Left colon (tissue), 2 donors: ENCODE measurements at regions not wholly inside any gene's neighbourhood (a gene's known extent, or its start where the extent isn't known, plus 50 kb on each side); places are given as distances from the start of the nearest gene placed in this dataset.

ENCODE experiments used
- ATAC-seq: fragments of 200-7000 bp; cut with Tn5 transposase; one replicate; pipeline ENCODE4 v1.9.1; 2020; ENCODE audit warnings: mild to moderate bottlenecking, moderate library complexity
- DNase-seq, 2 donors: peaks; one replicate each; pipeline ENCODE4 v3.0.0-alpha.2; 2020
- intact Hi-C, 2 donors: fragments of 100-400 bp; cut with DNase I in 1 of 2; cut with micrococcal nuclease in 1 of 2; formaldehyde crosslinking; loops; one replicate each; pipeline versions ENCODE4 v1.11.2 to v1.14.0; 2022; cut with DNase I, micrococcal nuclease
- donor health status: DM: no; HTN: no; CAD: no.
- donor health status: DM: yes; HTN: yes; CAD: no.

DNA sequence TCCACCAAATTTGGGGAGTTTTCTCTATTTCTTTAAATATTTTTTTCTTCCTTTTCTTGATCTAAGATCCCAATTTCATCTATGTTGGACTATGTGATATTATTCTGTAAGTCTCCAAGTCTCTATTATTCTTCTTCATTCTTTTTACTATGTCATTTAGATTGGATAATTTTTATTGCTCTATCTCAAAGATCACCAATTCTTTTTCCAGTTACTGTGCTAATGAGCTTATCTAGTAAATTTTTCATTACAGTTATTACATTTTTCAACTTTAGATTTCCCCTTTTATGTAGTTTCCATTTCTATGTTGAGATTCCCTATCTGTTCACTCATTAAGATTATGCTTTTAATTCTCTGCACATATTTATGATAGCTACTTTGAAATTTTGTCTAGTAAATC is 131.6 kb upstream of the NAMPT start:
- DNase-seq (no peak), ATAC-seq (no peak)
- intact Hi-C loops: no loop called here

DNA sequence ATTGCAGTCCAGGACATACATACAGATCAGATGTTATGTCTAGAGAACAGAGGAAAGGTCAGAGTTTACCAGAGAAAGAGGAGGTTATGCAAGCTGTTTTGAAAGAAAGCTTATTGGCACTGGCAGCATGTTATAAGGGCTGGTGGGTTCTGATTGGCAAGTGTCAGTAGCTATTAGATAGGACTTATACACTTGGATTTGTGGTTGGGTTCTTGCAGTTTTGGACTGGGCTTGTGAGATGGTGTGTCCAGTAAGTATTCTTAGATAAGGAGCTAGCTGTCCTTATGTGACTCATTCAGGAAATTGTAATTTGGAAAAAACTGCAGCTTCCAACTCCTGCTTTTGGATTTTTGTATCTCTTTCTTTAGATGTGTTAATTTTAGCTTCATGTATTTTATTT is 130.7 kb upstream of the NAMPT start:
- ATAC-seq: no peak
- no peak for DNase-seq
- intact Hi-C loops: no loop called here

DNA sequence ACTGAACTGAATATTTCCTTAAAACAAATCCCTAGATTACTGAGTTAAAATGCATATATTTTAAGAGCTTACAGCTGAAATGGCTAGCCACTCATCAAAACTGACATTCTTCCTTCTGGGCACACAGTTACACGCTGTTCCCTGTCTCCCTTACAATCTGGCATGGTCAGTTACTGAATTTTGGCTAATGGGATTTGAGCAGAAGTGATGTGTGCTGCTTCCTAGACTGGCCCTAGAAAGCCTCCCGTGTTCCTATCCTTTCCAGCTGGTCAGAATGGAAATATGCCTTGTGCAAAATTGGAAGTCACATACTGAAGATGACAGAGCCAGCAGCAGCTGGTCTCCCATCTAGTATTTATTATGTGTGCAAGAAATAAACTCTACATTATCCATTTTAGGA is 128.7 kb upstream of the NAMPT start:
- ATAC-seq (no peak), DNase-seq (no peak)
- intact Hi-C loops: no loop called here

DNA sequence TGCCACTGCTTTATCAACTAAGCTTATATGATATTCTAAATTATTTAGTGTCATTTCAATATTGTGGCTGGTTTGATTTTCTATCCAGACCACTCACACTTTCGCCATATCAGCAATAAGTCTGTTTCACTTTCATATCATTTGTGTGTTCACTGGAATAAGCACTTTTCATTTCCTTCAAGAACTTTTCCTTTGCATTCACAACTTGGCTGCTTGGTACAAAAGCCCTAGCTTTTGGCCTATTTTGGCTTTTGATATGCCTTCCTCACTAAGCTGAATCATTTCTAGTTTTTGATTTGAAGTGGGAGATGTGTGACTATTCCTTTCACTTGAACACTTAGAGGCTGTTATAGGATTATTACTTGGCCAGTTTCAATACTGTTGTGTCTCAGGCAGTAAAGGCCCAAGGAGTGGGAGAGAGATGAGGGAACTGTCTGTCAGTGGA is 120.9 kb upstream of the NAMPT start:
- intact Hi-C loops: no loop called here
- ATAC-seq: no peak
- no peak for DNase-seq

DNA sequence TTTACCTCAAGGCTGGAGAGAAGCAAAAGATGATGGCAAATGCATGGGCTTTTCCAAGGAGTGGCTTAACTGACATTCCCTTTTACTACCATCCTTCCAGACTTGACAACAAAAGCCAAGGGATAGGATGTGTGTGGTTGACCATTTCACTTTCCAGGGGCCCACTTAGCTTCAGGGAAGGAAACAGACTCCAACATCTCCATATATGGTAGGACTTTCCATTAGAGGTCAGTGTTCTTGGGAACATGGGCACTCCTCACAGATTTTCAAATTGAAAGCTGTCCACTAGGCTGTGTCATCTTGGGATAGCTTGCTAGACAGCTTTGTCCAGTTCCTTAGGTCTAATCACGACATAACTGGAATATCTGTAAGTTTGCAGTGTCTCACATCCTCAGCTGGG is 118.1 kb upstream of the NAMPT start:
- intact Hi-C loops: no loop called here
- DNase-seq (no peak), ATAC-seq (no peak)

DNA sequence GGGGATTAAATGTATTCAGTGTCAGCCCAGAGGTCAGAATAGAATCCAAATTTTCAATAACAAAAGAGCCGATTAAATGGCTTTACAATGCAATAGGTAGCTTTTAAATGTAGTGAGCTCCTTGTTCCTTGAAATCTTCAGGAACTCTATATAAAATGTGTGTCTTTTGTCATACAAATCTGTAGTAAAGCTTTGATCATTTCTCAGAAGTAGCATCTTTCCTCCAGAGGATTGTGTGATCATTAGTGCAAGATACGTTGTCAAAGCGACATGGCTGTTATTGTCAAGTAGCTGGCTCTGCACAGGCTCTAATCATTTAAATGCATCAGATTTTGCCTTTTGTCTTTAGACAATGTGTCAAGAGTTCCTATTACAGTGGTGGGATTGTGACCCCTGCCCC is 116.1 kb upstream of the NAMPT start:
- ATAC-seq: no peak
- no peak for DNase-seq
- intact Hi-C loops: no loop called here

DNA sequence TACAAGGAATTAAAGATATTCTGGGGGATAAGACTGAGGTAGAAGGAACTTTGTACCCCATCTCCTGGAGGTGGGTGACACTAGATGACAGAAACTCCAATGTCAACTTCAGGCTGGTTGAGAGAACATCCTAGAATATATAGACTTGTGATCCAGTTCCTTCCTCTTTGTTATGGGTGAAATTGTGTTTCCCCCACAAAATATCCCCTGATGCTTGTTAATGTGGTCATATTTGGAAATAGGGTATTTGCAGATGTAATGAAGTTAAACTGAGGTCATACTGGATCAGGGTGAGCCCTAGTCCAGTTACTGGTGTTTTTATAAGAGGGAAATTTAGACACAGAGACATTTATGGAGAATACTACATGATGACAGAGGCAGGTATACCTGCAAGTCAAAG is 114.0 kb upstream of the NAMPT start:
- intact Hi-C loops: no loop called here
- DNase-seq: no peak
- ATAC-seq: no peak

DNA sequence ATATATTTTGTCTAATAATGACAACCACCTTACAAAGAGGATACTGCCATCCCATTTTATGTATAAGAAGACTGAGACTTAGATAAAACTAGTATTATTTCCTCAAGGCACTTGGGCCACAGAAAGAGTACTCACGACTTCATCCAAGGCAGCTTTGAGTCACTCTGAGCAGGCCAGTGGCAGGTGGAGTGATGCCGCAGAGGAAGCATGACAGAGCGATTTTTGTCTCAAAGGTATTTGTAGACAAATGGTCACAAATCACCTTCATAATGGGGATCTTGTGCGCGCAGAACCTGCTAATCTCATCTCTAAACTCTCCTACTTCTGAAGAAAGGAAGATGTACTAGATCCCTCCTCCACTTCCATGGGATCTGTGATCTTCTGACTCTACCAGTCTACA is 113.2 kb upstream of the NAMPT start:
- ATAC-seq: no peak
- DNase-seq: no peak
- intact Hi-C loops: no loop called here

DNA sequence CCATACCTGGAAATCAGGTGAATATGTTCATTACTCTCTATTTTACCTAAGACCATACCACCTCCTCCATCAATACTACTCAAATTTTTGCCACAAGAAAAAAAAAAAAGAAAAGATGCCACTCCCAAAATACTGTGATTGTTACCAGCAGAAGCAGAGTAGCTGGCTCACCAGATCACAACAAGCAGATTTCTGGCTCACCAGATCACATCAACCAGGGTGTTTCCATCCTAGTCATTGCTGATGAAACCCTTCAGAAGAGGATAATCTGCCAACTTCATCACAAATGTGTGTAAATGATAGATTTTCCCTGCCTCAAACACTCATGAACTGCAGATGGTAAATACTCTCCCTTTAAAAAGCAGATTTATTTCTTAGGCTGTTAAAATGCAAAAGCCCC is 109.7 kb upstream of the NAMPT start:
- DNase-seq (no peak), ATAC-seq (no peak)
- intact Hi-C loops: no loop called here

DNA sequence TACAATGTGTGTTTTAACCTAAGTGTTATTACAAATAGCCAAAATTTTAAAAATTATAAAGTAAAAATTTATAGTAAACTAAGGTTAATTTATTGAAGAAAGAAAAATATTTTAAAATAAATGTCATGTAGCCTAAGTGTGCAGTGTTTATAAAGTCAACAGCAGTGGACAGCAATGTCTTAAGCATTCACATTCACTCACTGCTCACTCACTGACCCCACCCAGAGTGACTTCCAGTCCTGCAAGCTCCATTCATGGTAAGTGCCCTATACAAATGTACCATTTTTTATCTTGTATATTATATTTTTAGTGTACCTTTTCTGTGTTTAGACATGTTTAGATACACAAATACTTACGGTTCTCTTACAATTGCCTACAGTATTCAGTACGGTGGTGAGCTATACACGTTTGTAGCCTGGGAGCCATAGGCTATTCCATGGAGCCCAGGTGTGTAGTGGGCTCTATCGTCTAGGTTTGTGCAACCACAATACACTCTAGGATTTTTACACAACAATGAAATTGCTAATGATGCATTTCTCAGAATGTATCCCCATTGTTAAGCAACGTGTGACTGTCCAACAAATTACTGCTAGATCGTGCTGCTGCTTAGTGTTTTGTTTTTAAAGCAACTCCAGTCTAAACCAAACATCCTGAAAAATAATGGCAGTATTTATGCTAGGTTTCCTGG is 108.9 kb upstream of the NAMPT start:
- DNase-seq (no peak), ATAC-seq (no peak)
- intact Hi-C loops: no loop called here

DNA sequence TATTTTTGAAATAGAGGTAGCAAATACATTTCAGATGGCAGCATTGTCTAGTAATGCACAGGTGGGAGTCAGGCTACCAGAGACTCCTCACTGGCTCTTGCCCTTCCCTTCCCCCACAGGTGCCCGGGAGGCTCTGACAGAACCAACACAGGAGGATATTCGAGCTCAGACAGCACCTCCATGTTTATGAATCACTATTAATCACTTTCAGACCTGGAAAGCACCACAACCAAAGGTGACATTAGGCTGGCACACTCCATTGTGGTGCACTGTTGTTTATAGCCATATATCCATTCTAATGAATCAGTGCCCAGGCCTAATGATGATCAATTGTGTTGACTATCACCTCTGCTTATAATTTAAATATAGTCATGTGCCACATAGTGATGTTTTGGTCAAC is 107.8 kb upstream of the NAMPT start:
- ATAC-seq: no peak
- no peak for DNase-seq
- intact Hi-C loops: no loop called here

DNA sequence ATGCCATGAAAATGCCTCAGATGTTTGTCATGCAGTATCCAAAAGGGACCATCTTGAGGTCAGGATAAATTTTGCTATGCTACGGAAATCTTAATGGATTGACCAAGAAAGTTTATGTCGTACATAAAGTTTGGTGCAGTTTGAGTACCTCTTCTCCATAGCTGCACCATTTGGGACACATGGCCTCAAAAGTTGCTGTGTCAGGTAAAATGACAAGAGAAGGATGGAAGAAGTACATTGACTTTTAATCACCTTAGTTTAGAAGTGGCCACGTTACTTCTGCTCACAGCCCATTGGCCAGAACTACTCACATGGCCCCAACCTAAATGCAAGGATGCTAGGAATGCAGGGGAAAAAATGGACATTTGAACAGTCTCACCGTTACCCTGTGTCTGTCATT is 107.4 kb upstream of the NAMPT start:
- intact Hi-C loops: no loop called here
- no peak for ATAC-seq
- DNase-seq: no peak

DNA sequence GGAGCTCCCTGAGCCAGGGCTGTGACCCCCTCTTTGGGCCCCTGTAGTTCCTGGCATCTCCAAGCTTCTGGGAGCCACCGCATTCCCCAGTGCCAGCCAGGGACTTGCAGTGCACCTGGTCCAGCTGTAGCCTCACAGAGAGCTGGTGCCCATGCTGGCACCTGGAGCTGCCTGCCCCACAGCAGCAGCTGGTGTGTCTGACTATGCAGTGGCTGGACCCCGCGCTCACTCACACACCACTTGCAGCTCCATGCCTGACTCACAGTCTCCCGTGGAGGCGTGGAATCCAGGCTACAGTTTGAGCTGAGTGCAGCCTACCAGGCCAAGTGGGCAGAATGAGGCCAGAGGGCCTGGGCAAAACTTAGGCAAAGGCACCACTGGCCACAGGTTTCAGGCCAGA is 102.2 kb upstream of the NAMPT start:
- no peak for DNase-seq
- no peak for ATAC-seq
- intact Hi-C loops: no loop called here

DNA sequence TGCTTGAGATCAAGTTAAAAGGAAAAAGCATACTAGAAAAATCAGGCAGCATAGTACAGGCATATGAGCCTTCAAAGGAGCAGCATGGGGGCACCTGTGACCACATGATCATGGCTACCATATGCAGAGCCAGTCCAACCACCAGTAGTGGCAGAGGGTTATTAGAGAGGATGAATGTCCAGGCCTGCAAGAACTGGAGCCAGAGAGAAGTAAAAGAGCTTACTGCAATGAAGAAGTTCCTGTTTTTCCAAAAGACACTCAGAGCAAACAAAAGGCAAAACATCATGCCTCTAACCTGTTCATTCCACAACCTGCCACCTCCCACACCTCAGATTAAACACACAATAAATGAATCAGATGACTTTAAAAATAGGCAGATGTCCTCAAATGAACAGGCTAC is 99.6 kb upstream of the NAMPT start:
- DNase-seq (no peak), ATAC-seq (no peak)
- intact Hi-C loops: no loop called here

DNA sequence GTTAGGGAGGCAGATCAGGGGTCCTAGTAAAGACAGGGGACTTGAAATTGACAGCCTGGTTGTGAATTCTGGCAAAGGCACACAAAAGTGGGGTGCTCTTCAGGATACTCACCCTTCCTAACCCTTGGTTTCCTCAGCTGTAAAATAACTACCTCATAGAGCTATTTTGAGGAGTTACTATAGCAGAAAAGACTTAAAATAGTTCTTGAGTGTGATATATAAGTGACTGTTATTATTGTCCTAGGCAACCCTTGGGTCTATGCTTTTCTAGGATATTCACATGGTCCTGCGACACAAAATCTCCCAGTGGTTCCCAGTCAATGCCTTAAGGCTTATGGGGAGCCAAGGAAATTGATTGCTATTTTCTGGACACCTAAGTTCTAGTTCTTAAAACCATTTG is 98.1 kb upstream of the NAMPT start:
- ATAC-seq (no peak), DNase-seq (no peak)
- intact Hi-C loops: no loop called here

DNA sequence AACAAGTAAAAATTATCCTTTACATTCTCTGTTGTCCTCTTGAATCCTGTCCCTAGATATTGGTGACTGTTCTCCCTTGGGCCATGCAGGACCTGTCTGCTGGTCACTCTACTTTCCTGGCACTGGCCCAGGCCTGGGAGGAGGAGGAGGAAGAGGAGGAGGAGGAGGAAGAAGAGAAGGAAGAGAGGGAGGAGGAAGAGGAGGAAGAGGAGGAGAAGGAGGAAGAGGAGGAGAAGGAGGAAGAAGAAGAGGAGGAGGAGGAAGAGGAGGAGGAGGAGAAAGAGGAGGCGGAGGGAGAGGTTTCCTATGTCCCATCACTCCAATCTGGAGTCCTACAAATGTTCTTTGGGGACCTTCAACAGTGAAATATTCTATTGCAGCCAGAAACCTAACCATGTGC is 97.3 kb upstream of the NAMPT start:
- intact Hi-C loops: no loop called here
- ATAC-seq (no peak), DNase-seq (no peak)

DNA sequence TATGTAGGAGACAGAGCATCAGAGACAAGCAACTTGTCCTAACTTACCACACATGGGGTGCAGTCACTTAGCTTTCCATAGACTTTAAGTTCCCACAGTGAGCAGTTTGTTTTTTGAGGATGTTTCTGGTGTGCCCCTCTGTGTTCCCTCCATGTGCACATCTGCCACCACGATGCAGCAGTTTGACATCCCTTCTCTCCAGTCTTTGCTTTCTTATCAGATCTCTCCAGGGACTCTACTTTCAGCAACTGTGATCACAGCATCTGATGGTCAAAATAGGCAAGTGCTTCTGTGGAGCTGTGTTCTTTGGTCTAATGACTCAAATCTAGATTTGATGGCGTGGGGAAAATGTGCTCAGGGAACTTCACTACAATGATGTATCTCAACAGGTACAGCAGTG is 96.5 kb upstream of the NAMPT start:
- ATAC-seq: no peak
- intact Hi-C loops: no loop called here
- DNase-seq: no peak

DNA sequence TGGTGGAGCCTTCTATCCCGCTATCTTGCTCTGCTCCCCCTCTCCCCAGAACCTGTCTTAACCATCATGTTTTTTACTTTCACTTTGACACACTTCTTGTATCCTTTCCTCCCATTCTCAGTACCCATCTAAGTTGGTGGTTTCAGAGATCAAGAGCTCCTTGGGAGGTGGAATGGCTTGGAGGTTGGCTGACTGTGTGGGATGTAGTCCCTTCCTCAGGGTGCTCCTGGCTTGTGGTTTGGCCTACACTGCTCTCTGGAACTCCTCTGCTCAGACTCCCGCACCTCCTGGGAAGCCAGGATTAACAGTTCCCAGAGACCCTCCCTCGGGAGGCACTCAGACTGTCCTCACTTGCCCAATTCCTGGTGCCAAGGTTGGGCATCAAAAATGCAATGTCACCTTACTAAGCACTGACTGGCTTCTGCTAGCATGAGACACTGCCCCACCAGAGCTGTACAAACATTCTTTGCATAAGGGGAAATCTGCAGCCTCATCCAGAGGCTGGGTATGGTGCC is 93.1 kb upstream of the NAMPT start:
- intact Hi-C loops: no loop called here
- DNase-seq (no peak), ATAC-seq (no peak)

DNA sequence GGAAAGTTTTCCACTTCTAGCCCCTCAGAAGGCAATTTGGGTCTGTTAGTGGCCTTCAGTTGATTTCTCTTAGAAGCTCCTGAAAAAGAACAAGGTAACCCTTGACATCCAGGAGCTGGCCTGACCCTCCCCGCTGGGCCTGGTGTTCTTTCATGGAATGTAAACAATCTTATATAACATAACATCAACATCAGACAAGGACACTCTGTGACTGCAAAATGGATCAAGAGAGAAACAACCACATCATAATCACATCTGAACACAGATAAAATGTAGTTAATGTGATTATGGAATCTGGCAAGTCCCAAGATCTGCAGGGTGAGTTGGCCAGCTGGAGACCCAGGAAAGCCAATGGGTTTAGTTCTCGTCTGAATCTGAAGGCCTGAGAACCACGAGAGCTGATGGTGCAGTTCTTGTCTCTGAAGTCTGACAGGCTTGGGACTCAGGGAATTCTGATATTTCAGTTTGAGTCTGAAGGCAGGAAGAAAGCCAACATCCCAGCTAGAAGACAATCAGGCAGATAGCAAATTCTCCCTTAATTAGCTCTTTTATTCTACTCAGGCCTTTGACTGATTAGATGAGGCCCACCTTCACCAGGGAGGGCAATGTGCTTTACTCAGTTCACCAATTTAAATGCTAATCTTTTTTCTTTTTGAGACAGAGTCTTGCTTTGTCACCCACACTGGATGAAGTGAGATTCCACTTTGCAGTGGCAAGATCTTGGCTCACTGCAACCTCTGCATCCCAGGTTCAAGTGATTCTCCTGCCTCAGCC is 91.4 kb upstream of the NAMPT start:
- intact Hi-C loops: no loop called here
- ATAC-seq (no peak), DNase-seq (no peak)

DNA sequence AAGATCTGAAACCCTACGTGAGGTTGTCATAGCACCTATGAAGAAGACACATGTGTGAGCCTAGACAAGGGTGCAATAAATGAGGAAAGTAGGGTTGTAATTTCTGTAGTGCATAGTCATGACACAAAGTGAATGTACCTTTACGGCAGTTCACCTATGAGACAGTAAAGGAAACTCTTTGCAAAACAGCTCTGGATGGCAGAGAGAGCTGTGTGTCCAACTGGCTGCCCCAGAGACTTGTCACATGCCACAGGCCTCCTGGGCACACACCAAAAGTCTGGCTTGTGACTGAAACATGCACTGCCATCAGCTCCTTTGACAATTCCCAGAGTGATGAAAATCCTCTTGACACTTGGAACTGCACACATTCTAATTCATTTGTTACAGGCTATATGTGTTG is 90.7 kb upstream of the NAMPT start:
- no peak for ATAC-seq
- intact Hi-C loops: no loop called here
- no peak for DNase-seq

DNA sequence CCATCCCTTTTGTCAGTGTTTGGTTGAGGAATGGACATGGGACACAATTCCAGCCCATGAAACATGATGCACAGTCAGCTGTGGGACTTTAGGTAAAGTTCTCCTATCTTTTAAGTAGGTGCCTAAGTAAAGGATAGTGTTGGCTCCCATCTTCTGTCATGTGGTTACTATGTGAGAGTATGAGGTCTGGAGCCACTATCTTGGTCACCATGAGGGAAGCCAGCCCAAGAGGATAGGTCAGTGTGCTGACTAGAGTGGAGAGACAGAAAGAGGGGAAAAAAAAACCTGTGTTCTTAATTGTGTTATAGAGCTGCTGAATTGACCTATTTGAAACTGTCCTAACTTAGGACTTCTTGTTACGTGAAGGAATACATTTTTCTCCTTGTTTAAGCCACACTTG is 89.7 kb upstream of the NAMPT start:
- intact Hi-C loops: no loop called here
- DNase-seq (no peak), ATAC-seq (no peak)
